Esophagus (tissue), 2 donors: ENCODE measurements at regions not wholly inside any gene's neighbourhood (a gene's known extent, or its start where the extent isn't known, plus 50 kb on each side); places are given as distances from the start of the nearest gene placed in this dataset.

Experiments
- H3K27ac ChIP-seq, 2 donors: one replicate each; pipeline ENCODE4 v1.5.1; 2013; ENCODE audit warnings: low read depth in 2 of 2, mild to moderate bottlenecking in 2 of 2, inconsistent platforms in 1 of 2, low read length in 1 of 2, moderate library complexity in 1 of 2
- H3K27me3 ChIP-seq, 2 donors: one replicate each; pipeline ENCODE4 v1.6.1; 2013; ENCODE audit warnings: low read length in 2 of 2, control low read depth in 1 of 2, mild to moderate bottlenecking in 1 of 2; ENCODE audit not compliant: insufficient read depth in 2 of 2, control insufficient read depth in 1 of 2
- H3K36me3 ChIP-seq, 2 donors: one replicate each; pipeline ENCODE4 v1.6.1; 2013; ENCODE audit warnings: low read length in 1 of 2; ENCODE audit not compliant: control insufficient read depth in 2 of 2, insufficient read depth in 2 of 2
- H3K4me1 ChIP-seq, 2 donors: one replicate each; pipeline ENCODE4 v1.6.1; 2013; ENCODE audit warnings: low read length in 1 of 2; ENCODE audit not compliant: control insufficient read depth in 2 of 2, insufficient read depth in 2 of 2
- H3K4me3 ChIP-seq, 2 donors: one replicate each; pipeline ENCODE4 v1.5.1; 2013; ENCODE audit warnings: low read length in 2 of 2, mild to moderate bottlenecking in 2 of 2, low read depth in 1 of 2, moderate library complexity in 1 of 2
- H3K9me3 ChIP-seq, 2 donors: one replicate each; pipeline ENCODE4 v1.6.1; 2013; ENCODE audit warnings: mild to moderate bottlenecking in 2 of 2, low read depth in 1 of 2, low read length in 1 of 2, moderate library complexity in 1 of 2; ENCODE audit not compliant: control insufficient read depth in 2 of 2, insufficient read depth in 1 of 2
- WGBS, 2 donors: extraction: QIAGEN DNeasy Blood & Tissue Kit; methylation state at CpG; one replicate each; pipeline ENCODE4 v1.1.7; 2013; 5-methylcytosine and 5-hydroxymethylcytosine counted together
- donor health status: healthy with polysubstance abuse.
- donor health status: Bipolar disorder and iron deficiency.

DNA sequence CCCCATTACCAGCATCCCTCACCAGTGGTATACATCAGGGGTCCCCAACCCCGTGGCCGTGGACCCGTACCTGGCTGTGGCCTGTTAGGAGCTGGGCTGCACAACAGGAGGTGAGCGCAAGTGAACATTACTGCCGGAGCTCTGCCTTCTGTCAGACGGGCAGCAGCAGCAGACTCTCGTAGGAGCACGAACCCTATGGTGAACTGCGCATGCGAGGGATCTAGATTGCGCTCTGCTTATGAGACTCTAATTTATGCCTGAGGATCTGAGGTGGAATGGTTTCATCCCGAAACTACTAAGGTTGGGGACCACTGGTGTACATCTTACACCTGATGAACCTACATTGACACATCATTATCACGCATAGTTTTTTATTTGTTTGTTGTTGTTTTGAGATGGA lies 52.8 kb upstream of the DHX15 start:
- Histone ChIP-seq H3K4me3 (no peak overlapping the region), H3K36me3 (no peaks in the 10 kb centered on the region), H3K9me3 (no peaks in the 10 kb centered on the region), H3K4me1 (no peaks in the 10 kb centered on the region), H3K27me3 (no peaks in the 10 kb centered on the region), H3K27ac (no peak overlapping the region)
- 93 to 97% methylated on average over 13 of the region's 13 CpGs for WGBS, 2 donors

DNA sequence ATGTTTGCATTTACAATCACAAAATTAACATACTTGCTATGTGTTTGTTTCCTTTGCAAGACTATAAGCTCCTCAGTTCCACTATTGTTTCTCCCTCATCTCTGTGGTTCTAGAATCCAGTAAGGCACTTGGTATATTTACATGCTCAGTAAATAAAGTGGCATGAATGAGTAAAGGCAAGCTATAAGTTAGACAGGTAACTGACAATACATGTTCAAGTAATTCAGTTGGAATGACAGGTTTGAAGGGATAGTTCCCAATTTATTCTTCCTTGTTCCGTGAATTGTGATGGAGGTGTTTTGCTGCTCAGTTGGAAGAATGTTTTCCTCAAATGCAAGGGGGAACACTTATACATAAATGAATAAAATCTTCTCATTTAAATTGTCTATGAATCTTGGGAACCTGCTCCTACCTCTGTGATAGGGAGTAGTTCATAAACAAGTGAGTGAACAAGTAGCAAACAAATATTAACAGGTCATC lies 54.1 kb upstream of the DHX15 start:
- Histone ChIP-seq H3K4me3 (no peak overlapping the region), H3K9me3 (no peaks in the 10 kb centered on the region), H3K27me3 (no peaks in the 10 kb centered on the region), H3K36me3 (no peaks in the 10 kb centered on the region), H3K27ac (no peak overlapping the region), H3K4me1 (no peaks in the 10 kb centered on the region)
- WGBS, 2 donors, result 90 to 92% methylated on average over 1 of the region's 1 CpG

- 84 to 87% methylated on average over 5 of the region's 5 CpGs for WGBS, 2 donors
- Histone ChIP-seq H3K27me3 (no peaks in the 10 kb centered on the region), H3K27ac (no peak overlapping the region), H3K36me3 (no peaks in the 10 kb centered on the region), H3K9me3 (no peaks in the 10 kb centered on the region), H3K4me1 (no peaks in the 10 kb centered on the region), H3K4me3 (no peak overlapping the region)
Measured at GRCh38 chr4:24639714-24640113, 55.4 kb upstream of the DHX15 start.

DNA sequence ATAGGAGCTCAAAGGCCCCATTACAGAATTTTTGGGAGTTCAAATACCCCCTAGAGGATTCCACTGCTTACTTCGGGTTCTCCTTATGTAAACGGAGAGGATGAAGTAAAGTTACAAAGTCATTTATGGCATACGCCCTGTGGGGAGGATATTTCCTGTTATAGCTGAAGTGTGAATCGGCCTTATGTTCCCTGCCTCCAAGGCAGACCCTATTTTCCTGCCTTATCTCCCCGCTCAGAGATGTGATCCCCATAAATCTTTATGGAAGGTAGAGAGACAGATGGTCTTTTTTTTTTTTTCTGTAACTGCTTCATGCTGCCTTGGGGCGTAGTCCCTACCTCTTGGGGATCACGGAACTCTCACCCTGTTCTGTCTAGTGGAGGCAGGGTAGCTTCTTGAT lies 56.0 kb upstream of the DHX15 start:
- Histone ChIP-seq H3K36me3 (no peaks in the 10 kb centered on the region), H3K9me3 (no peaks in the 10 kb centered on the region), H3K4me1 (no peaks in the 10 kb centered on the region), H3K27me3 (no peaks in the 10 kb centered on the region), H3K4me3 (no peak overlapping the region), H3K27ac (no peak overlapping the region)
- 70 to 76% methylated on average over 7 of the region's 7 CpGs for WGBS, 2 donors

DNA sequence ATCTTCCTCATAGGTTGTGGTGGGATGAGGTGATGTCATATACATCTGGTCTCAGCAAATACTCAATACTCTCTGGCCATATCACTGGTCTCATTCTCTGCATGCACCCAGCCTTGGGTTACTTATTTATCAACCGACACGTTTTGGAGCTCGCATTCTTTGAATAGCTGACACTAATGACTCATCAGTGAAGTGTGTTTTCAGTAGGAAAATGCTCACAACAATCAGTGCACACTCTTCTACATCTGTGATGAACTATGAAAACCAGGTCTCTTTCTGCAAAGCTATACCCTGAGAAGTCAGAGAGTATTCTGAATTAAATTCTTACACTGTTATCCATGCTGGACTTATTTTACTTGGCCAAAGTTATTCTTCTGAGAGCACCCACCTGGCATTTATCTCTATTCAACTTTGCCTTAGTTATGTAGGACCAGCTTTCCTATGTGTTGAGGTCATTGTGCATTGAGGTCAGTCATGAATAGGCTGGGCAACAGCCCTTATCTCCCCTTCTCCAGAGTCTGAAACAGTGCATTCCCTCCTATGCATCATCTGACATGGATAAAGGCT lies 58.7 kb upstream of the DHX15 start:
- H3K27me3 ChIP-seq, result no peaks in the 10 kb centered on the region
- peaks cover 0 to 2% of the 10 kb centered on the region in 2 donors for H3K4me1 ChIP-seq
- H3K36me3 ChIP-seq, result no peaks in the 10 kb centered on the region
- no peak overlapping the region for H3K4me3 ChIP-seq
- H3K27ac ChIP-seq, result no peak overlapping the region
- H3K9me3 ChIP-seq, result no peaks in the 10 kb centered on the region
- WGBS, 2 donors, result 30 to 32% methylated on average over 3 of the region's 3 CpGs

GRCh38 chr4:24643774-24644520 lies 59.6 kb upstream of the DHX15 start:
- WGBS, 2 donors, result 71 to 83% methylated on average over 7 to 8 of the region's 8 CpGs
- Histone ChIP-seq H3K36me3 (no peaks in the 10 kb centered on the region), H3K27me3 (no peaks in the 10 kb centered on the region), H3K4me3 (no peak overlapping the region), H3K9me3 (no peaks in the 10 kb centered on the region), H3K4me1 (peaks cover 0 to 2% of the 10 kb centered on the region in 2 donors), H3K27ac (no peak overlapping the region)

DNA sequence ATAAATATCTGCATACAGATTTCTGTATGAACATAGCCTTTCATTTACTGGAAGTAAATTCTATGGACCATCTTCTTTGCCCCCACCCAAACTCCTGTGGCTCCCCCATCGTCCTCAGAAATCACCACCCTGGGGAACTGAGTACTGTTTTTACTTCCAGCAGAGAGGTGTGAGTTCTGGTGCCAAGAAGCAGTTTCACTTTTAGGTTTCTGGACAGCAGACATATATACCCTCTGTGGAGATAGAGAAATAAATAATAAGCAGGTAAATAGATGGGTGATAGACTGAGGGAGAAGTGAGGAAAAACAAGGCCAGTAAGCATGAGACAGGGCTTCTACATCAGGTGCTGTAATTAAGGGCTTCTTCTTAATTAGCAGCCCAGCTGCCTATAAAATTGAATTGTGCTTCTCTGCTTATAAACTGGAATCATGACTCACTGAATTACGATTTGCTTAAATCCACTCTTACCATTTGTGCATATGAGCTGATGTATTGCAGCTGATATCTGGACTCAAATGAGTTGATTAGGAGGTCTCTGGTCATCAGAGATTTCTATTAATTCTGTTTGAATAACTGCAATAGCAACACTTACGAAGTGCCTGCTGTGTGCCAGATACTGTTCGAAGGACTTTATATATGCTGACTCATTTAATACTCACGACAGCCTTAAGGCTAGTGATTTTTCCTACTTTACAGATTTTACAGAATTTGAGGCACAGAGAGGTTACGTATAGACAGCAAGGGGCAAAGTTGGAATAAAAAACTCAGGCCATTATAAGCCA lies 60.8 kb upstream of the DHX15 start:
- no peaks in the 10 kb centered on the region for H3K9me3 ChIP-seq

GRCh38 chr4:24645765-24646550 lies 61.6 kb upstream of the DHX15 start:
- Histone ChIP-seq H3K36me3 (no peaks in the 10 kb centered on the region), H3K27me3 (no peaks in the 10 kb centered on the region), H3K9me3 (no peaks in the 10 kb centered on the region), H3K4me1 (peaks cover 0 to 2% of the 10 kb centered on the region in 2 donors), H3K4me3 (no peak overlapping the region), H3K27ac (no peak overlapping the region)
- WGBS, 2 donors, result 56 to 73% methylated on average over 4 of the region's 4 CpGs

More for the DNA sequence above, 60.8 kb upstream of the DHX15 start:
- H3K4me3 ChIP-seq, result no peak overlapping the region
- H3K27me3 ChIP-seq, result no peaks in the 10 kb centered on the region
- H3K4me1 ChIP-seq, result peaks cover 0 to 2% of the 10 kb centered on the region in 2 donors
- no peaks in the 10 kb centered on the region for H3K36me3 ChIP-seq
- WGBS, 2 donors, result 33 to 38% methylated on average over 6 of the region's 6 CpGs
- H3K27ac ChIP-seq, result no peak overlapping the region

DNA sequence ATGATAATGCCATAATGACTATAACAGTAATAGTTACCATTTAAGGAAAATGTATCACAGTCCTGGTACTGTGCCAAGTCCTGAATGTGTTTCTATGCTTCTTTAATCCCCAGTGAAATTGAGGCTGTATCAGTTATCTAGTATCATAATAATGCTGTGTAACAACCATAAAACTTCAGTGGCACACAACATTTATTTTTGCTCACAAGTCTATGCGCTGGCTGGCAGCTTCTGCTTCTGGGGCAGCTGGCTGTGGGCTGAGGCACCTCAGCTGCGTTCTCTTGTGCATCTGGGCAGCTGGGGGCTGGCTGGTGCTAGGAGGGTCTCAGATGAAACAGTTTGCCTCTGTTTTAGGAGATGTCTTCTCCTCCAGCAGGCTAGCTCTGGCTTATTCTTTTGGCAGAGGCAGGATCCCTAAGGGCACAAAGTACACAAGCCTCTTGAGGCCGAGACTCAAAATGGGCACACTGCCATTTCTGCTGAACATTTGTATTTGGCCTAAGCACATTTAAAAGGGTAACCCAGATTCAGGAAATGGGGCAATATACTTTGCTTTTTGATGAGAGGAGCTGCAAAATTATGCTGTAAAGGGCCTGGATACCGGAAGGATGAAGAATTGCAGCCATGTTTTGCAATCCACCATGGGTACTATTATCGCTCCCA lies 62.6 kb upstream of the DHX15 start:
- H3K9me3 ChIP-seq, result no peaks in the 10 kb centered on the region
- no peaks in the 10 kb centered on the region for H3K27me3 ChIP-seq
- H3K4me3 ChIP-seq, result no peak overlapping the region
- H3K27ac ChIP-seq, result no peak overlapping the region
- H3K4me1 ChIP-seq, result peaks cover 0 to 2% of the 10 kb centered on the region in 2 donors
- no peaks in the 10 kb centered on the region for H3K36me3 ChIP-seq
- WGBS, 2 donors, result 80 to 85% methylated on average over 5 of the region's 5 CpGs
